Lower leg skin (tissue), 3 donors: ENCODE measurements at regions not wholly inside any gene's neighbourhood (a gene's known extent, or its start where the extent isn't known, plus 50 kb on each side); places are given as distances from the start of the nearest gene placed in this dataset.

Experiments used
- POLR2A ChIP-seq, 2 donors: fragments of 450-650 bp; IDR thresholded peaks; one replicate each; pipeline ENCODE4 v1.6.1; 2016 to 2017; ENCODE audit warnings: antibody characterized with exemption in 2 of 2, mild to moderate bottlenecking in 1 of 2, moderate library complexity in 1 of 2
- TF ChIP-seq, protein P1 (sequence below), 3 donors: fragments of 450-650 bp; IDR thresholded peaks; one replicate each; pipeline ENCODE4 v1.5.1; 2016; ENCODE audit warnings: antibody characterized with exemption in 3 of 3, mild to moderate bottlenecking in 3 of 3, moderate library complexity in 2 of 3

DNA sequence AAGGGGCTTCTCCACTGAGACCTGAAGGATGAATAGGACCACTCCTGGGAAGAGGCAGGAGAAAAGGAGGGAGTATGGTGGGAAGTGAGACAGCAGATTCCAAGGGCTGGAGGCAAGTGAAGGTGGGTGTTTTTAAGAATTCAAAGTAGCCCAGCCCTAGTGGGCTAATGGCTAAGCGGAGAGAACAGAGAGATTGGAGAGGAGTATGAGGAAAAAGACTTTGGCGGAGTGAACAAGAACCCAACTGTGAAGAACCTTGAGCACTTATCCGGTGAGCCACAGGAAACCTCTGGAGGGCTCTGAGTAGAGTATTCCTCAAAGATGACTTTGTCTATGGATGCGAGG, 142.6 kb downstream of the COPS8 start:
- no peak for TF ChIP-seq POLR2A (IDR thresholded peaks at IDR 0.05)
- TF ChIP-seq, protein P1, sequence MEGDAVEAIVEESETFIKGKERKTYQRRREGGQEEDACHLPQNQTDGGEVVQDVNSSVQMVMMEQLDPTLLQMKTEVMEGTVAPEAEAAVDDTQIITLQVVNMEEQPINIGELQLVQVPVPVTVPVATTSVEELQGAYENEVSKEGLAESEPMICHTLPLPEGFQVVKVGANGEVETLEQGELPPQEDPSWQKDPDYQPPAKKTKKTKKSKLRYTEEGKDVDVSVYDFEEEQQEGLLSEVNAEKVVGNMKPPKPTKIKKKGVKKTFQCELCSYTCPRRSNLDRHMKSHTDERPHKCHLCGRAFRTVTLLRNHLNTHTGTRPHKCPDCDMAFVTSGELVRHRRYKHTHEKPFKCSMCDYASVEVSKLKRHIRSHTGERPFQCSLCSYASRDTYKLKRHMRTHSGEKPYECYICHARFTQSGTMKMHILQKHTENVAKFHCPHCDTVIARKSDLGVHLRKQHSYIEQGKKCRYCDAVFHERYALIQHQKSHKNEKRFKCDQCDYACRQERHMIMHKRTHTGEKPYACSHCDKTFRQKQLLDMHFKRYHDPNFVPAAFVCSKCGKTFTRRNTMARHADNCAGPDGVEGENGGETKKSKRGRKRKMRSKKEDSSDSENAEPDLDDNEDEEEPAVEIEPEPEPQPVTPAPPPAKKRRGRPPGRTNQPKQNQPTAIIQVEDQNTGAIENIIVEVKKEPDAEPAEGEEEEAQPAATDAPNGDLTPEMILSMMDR (IDR thresholded peaks at IDR 0.05) = no peak
